ENCODE measurements at regions not wholly inside any gene's neighbourhood (a gene's known extent, or its start where the extent isn't known, plus 50 kb on each side); places are given as distances from the start of the nearest gene placed in this dataset.

DNA sequence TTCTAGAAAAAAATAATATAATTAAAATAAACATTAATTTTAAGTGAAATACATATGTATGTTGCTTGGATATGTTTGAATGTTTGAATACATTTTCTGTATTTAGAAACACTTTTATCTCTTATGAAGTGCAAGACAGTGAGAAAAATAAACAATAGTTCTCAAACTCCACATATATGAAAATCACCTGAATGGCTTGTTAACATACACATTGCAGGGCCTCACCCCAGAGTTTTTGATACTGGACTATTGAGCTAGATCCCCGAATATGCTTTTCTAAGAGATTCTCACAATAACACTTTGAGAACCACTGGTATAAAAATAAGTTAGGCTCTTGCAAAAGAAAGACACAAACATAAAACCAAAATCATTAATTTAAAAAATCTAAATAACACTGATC, 1570.3 kb upstream of the PRR20A start:
- no peaks in the 10 kb centered on the region for H3K36me3 ChIP-seq
- no peaks in the 10 kb centered on the region for H3K9me3 ChIP-seq
- H3K4me3 ChIP-seq (replicated peaks in 1 of 3) = no peak overlapping the region
- H3K27me3 ChIP-seq = no peaks in the 10 kb centered on the region
- intact Hi-C loops (cut with DNase I) = no loop called here
- no peak for DNase-seq
- no peak overlapping the region for H3K27ac ChIP-seq
- 91 to 94% methylated on average over 1 of the region's 1 CpG for WGBS, 2 donors
- H3K4me1 ChIP-seq = no peaks in the 10 kb centered on the region
- TF ChIP-seq POLR2A (IDR thresholded peaks at IDR 0.05) = no peak
- TF ChIP-seq, protein P1, sequence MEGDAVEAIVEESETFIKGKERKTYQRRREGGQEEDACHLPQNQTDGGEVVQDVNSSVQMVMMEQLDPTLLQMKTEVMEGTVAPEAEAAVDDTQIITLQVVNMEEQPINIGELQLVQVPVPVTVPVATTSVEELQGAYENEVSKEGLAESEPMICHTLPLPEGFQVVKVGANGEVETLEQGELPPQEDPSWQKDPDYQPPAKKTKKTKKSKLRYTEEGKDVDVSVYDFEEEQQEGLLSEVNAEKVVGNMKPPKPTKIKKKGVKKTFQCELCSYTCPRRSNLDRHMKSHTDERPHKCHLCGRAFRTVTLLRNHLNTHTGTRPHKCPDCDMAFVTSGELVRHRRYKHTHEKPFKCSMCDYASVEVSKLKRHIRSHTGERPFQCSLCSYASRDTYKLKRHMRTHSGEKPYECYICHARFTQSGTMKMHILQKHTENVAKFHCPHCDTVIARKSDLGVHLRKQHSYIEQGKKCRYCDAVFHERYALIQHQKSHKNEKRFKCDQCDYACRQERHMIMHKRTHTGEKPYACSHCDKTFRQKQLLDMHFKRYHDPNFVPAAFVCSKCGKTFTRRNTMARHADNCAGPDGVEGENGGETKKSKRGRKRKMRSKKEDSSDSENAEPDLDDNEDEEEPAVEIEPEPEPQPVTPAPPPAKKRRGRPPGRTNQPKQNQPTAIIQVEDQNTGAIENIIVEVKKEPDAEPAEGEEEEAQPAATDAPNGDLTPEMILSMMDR (IDR thresholded peaks at IDR 0.05) = no peak

DNA sequence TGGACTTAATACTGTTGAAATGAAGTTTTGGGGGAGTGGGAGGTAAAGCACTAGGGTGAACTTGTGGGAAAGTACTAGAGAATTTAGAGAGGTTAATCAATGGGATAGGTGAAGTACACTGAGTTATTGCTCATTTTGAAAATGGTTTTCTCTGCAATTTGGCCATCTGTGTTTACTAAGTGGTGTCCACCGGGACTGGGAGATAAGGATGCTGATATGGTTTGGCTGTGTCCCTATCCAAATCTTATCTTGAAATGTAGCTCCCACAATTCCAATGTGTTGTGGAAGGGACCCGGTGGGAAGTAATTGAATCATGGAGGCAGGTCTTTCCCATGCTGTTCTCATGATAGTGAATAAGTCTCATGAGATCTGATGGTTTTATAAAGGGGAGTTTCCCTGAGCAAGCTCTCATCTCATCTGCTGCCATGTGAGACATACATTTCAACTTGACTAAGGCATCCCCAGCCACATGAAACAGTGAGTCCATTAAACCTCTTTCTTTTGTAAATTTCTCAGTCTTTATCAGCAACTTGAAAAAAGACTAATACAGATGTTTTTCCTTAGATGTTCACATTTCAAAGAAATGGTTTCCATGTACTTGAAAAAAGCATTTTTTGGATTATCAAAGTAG, 1569.4 kb upstream of the PRR20A start:
- Histone ChIP-seq H3K27ac (no peak overlapping the region), H3K9me3 (no peaks in the 10 kb centered on the region), H3K27me3 (no peaks in the 10 kb centered on the region), H3K4me3 (replicated peaks in 1 of 3) (no peak overlapping the region), H3K4me1 (no peaks in the 10 kb centered on the region), H3K36me3 (no peaks in the 10 kb centered on the region)
- DNase-seq = no peak
- intact Hi-C loops (cut with DNase I) = no loop called here
- TF ChIP-seq, protein P1 (IDR thresholded peaks at IDR 0.05) = no peak
- TF ChIP-seq POLR2A (IDR thresholded peaks at IDR 0.05) = no peak
- WGBS, 2 donors = 62 to 68% methylated on average over 2 of the region's 2 CpGs

DNA sequence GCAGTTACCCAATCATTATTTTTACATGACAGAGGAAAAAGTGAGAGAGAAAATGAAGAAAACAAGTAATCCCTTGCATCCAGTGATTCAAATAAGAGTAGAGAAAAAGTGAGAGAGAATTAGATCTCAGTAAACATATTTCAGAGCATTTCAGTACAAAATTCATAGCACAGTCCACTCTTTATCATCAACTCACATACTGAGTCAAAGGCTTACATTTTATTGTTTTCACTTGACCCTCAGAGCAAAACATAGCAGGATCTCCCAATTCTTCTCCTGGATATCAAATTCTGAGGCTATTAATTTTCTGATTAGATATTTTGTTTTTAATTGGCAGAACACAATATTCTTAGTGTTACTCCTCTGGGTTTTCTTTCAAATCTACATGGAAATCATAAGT, 1568.3 kb upstream of the PRR20A start:
- H3K27ac ChIP-seq = no peak overlapping the region
- H3K27me3 ChIP-seq = no peaks in the 10 kb centered on the region
- H3K4me1 ChIP-seq = no peaks in the 10 kb centered on the region
- H3K36me3 ChIP-seq = no peaks in the 10 kb centered on the region
- no peak overlapping the region for H3K4me3 ChIP-seq (replicated peaks in 1 of 3)
- no peak for TF ChIP-seq POLR2A (IDR thresholded peaks at IDR 0.05)
- TF ChIP-seq, protein P1 (IDR thresholded peaks at IDR 0.05) = no peak
- DNase-seq = no peak
- H3K9me3 ChIP-seq = no peaks in the 10 kb centered on the region
- intact Hi-C loops (cut with DNase I) = no loop called here

DNA sequence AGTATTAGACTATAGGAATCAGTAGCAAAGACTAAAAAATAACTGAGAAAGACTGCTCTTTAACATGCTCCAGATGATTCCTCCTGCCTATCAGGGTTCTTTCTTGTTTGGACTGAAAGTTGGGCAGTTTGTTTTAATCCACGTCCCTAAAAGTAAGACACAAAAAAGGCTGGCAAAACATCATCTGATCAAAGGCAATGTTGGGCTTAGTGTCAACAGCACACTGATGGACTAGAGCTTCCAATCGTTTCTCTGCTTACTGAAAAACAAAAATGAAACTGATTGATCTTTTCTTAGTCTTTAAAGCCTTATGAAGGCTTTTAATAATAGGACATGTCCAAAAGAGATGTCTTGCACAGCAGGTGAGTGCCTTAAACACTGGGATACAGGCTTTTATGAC, 1567.9 kb upstream of the PRR20A start:
- H3K4me1 ChIP-seq = no peaks in the 10 kb centered on the region
- H3K4me3 ChIP-seq (replicated peaks in 1 of 3) = no peak overlapping the region
- H3K9me3 ChIP-seq = no peaks in the 10 kb centered on the region
- TF ChIP-seq, protein P1 (IDR thresholded peaks at IDR 0.05) = no peak
- no peak for TF ChIP-seq POLR2A (IDR thresholded peaks at IDR 0.05)
- intact Hi-C loops (cut with DNase I) = no loop called here
- 24 to 26% methylated on average over 2 of the region's 2 CpGs for WGBS, 2 donors
- H3K36me3 ChIP-seq = no peaks in the 10 kb centered on the region
- no peaks in the 10 kb centered on the region for H3K27me3 ChIP-seq
- no peak overlapping the region for H3K27ac ChIP-seq
- DNase-seq = no peak

DNA sequence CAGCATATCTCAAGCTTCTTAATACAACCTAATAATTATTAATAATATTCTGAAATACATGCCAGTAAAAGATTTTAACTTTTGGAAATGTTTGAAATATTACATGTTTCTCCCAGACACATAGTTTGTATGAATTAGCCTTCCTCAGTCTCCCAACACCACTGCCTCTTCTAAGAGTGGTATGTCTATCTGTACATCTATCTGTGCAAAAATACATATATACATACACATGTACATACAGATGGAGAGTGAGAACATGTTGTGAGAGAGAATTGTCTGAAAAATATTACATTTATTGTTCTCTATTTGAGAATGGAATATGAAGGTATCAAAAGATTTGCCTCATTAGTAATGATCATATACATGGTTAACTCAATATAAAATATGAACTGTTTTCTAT, 1567.2 kb upstream of the PRR20A start:
- intact Hi-C loops (cut with DNase I) = no loop called here
- no peak for DNase-seq
- Histone ChIP-seq H3K27ac (no peak overlapping the region), H3K27me3 (no peaks in the 10 kb centered on the region), H3K36me3 (no peaks in the 10 kb centered on the region), H3K9me3 (no peaks in the 10 kb centered on the region), H3K4me3 (replicated peaks in 1 of 3) (no peak overlapping the region), H3K4me1 (no peaks in the 10 kb centered on the region)
- TF ChIP-seq, protein P1 (IDR thresholded peaks at IDR 0.05) = no peak
- TF ChIP-seq POLR2A (IDR thresholded peaks at IDR 0.05) = no peak

Measured in thyroid gland (tissue), 4 donors.